Neural progenitor cell (in vitro differentiated cells): ENCODE measurements at regions not wholly inside any gene's neighbourhood (a gene's known extent, or its start where the extent isn't known, plus 50 kb on each side); places are given as distances from the start of the nearest gene placed in this dataset.

ENCODE experiments used
- DNase-seq: peaks from one replicate; pipeline ENCODE4 v3.0.0-alpha.2; 2016; ENCODE audit warnings: low spot score
- H2AFZ ChIP-seq: fragments of 200-600 bp; sonication (generic); replicated peaks from 2 replicates; pipeline ENCODE4 v1.6.1; 2016; ENCODE audit warnings: antibody characterized with exemption
- H3F3A ChIP-seq: fragments of 200-600 bp; sonication (generic); 2 replicates; pipeline ENCODE4 v1.6.1; 2016; ENCODE audit warnings: antibody characterized with exemption, low read depth
- H3K27ac ChIP-seq: fragments of 200-600 bp; sonication (generic); 2 replicates; pipeline ENCODE4 v1.5.1; 2016; ENCODE audit warnings: mild to moderate bottlenecking
- H3K27me3 ChIP-seq: fragments of 200-600 bp; sonication (generic); 2 replicates; pipeline ENCODE4 v1.6.1; 2016; ENCODE audit warnings: mild to moderate bottlenecking, moderate library complexity
- H3K36me3 ChIP-seq: fragments of 200-600 bp; sonication (generic); 2 replicates; pipeline ENCODE4 v1.5.1; 2016
- H3K4me1 ChIP-seq: fragments of 200-600 bp; sonication (generic); 2 replicates; pipeline ENCODE4 v1.6.1; 2016; ENCODE audit warnings: mixed run types
- H3K4me2 ChIP-seq: fragments of 200-600 bp; sonication (generic); 2 replicates; pipeline ENCODE4 v1.6.1; 2016
- H3K4me3 ChIP-seq: fragments of 200-600 bp; sonication (generic); 2 replicates; pipeline ENCODE4 v1.5.1; 2016
- H3K79me2 ChIP-seq: fragments of 200-600 bp; sonication (generic); 2 replicates; pipeline ENCODE4 v1.6.1; 2016; ENCODE audit warnings: low read depth
- H3K9ac ChIP-seq: fragments of 200-600 bp; sonication (generic); 2 replicates; pipeline ENCODE4 v1.6.1; 2016
- H3K9me3 ChIP-seq: fragments of 200-600 bp; sonication (generic); 2 replicates; pipeline ENCODE4 v1.5.1; 2016; ENCODE audit warnings: low read depth
- H4K20me1 ChIP-seq: fragments of 200-600 bp; sonication (generic); 2 replicates; pipeline ENCODE4 v1.6.1; 2016; ENCODE audit warnings: low read depth
- H3K27ac Mint-ChIP-seq: 3 replicates; pipeline ENCODE4 v1.8.0; 2021; ENCODE audit warnings: mixed read lengths
- H3K27me3 Mint-ChIP-seq: 2 replicates; pipeline ENCODE4 v1.8.0; 2022; ENCODE audit warnings: low read depth, mild to moderate bottlenecking, inconsistent platforms, moderate library complexity, mixed read lengths; ENCODE audit not compliant: insufficient read depth
- H3K36me3 Mint-ChIP-seq: 3 replicates; pipeline ENCODE4 v1.8.0; 2021; ENCODE audit warnings: mixed read lengths
- H3K4me1 Mint-ChIP-seq: 3 replicates; pipeline ENCODE4 v1.8.0; 2021; ENCODE audit warnings: mixed read lengths
- H3K4me3 Mint-ChIP-seq: 3 replicates; pipeline ENCODE4 v1.8.0; 2021; ENCODE audit warnings: mild to moderate bottlenecking, moderate library complexity, mixed read lengths
- H3K9me3 Mint-ChIP-seq: 3 replicates; pipeline ENCODE4 v1.8.0; 2020; ENCODE audit warnings: mixed read lengths
- EZH2 ChIP-seq: fragments of 200-600 bp; sonication (generic); IDR thresholded peaks from 2 replicates; pipeline ENCODE4 v1.6.1; 2017; ENCODE audit warnings: antibody characterized with exemption, mild to moderate bottlenecking, moderate library complexity
- EZH2phosphoT487 ChIP-seq: fragments of 200-600 bp; sonication (generic); IDR thresholded peaks from 2 replicates; pipeline ENCODE4 v1.6.1; 2017; ENCODE audit warnings: antibody characterized with exemption
- TF ChIP-seq, protein P1 (sequence below): fragments of 200-600 bp; sonication (generic); IDR thresholded peaks from 2 replicates; pipeline ENCODE4 v1.5.1; 2017; ENCODE audit warnings: antibody characterized with exemption, mild to moderate bottlenecking

GRCh38 chr6:91704531-91704930 is 1117.7 kb upstream of the MAP3K7 start:
- Histone ChIP-seq H3K36me3 (no peaks in the 10 kb centered on the region), H3K79me2 (no peaks in the 10 kb centered on the region), H3K27me3 (no peaks in the 10 kb centered on the region), H3K9ac (no peak overlapping the region), H3K4me2 (no peak overlapping the region), H3K9me3 (no peaks in the 10 kb centered on the region), H3K4me3 (no peak overlapping the region), H3F3A (no peaks in the 10 kb centered on the region), H4K20me1 (no peaks in the 10 kb centered on the region), H3K4me1 (no peaks in the 10 kb centered on the region), H3K27ac (no peak overlapping the region), H2AFZ (no peak overlapping the region)
- Mint-ChIP-seq H3K36me3 (no peaks in the 10 kb centered on the region), H3K4me1 (no peaks in the 10 kb centered on the region), H3K27me3 (peaks cover 4% of the 10 kb centered on the region), H3K27ac (no peak overlapping the region), H3K4me3 (no peak overlapping the region), H3K9me3 (no peaks in the 10 kb centered on the region)
- no peak for TF ChIP-seq EZH2phosphoT487
- no peak for TF ChIP-seq EZH2
- TF ChIP-seq, protein P1, sequence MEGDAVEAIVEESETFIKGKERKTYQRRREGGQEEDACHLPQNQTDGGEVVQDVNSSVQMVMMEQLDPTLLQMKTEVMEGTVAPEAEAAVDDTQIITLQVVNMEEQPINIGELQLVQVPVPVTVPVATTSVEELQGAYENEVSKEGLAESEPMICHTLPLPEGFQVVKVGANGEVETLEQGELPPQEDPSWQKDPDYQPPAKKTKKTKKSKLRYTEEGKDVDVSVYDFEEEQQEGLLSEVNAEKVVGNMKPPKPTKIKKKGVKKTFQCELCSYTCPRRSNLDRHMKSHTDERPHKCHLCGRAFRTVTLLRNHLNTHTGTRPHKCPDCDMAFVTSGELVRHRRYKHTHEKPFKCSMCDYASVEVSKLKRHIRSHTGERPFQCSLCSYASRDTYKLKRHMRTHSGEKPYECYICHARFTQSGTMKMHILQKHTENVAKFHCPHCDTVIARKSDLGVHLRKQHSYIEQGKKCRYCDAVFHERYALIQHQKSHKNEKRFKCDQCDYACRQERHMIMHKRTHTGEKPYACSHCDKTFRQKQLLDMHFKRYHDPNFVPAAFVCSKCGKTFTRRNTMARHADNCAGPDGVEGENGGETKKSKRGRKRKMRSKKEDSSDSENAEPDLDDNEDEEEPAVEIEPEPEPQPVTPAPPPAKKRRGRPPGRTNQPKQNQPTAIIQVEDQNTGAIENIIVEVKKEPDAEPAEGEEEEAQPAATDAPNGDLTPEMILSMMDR: no peak
- no peak for DNase-seq

DNA sequence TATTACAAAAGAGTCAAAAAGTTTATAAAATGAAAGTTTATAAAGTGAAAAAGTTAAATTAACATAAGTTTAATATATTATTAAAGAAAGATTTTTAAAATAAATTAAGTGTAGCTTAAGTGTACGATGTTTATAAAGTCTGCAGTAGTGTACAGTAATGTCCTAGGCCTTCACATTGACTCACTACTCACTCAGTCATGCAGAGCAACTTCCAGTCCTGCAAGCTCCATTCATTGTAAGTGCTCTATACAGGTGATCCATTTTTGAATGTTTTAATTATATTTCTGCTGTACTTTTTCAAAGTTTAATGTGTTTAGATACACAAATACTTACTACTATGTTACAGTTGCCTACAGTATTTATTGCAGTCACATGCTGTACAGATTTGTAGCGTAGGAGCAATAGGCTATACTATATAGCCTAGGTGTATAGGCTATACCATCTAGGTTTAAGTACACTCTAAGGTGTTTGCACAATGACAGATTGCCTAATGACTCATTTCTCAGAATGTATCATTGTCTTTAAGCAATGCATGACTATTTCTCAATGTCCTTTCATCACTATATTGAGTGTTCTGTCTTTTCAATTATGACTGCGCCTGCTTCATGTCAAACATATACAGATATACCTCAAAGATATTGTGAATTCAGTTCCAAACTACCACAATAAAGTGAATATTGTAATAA is 1110.3 kb upstream of the MAP3K7 start:
- H4K20me1 ChIP-seq: no peaks in the 10 kb centered on the region
- H3F3A ChIP-seq: no peaks in the 10 kb centered on the region
- no peak overlapping the region for H3K4me3 Mint-ChIP-seq
- H3K9me3 ChIP-seq: no peaks in the 10 kb centered on the region
- DNase-seq: no peak
- H3K36me3 Mint-ChIP-seq: no peaks in the 10 kb centered on the region
- no peaks in the 10 kb centered on the region for H3K27me3 ChIP-seq
- H3K27me3 Mint-ChIP-seq: peaks cover 2% of the 10 kb centered on the region
- no peaks in the 10 kb centered on the region for H3K79me2 ChIP-seq
- TF ChIP-seq EZH2 (no peak), EZH2phosphoT487 (no peak)
- TF ChIP-seq, protein P1: no peak
- H3K27ac ChIP-seq: no peak overlapping the region
- no peak overlapping the region for H2AFZ ChIP-seq
- H3K4me1 ChIP-seq: no peaks in the 10 kb centered on the region
- H3K9ac ChIP-seq: no peak overlapping the region
- no peak overlapping the region for H3K27ac Mint-ChIP-seq
- H3K4me2 ChIP-seq: no peak overlapping the region
- no peaks in the 10 kb centered on the region for H3K36me3 ChIP-seq
- no peaks in the 10 kb centered on the region for H3K4me1 Mint-ChIP-seq
- H3K4me3 ChIP-seq: no peak overlapping the region
- H3K9me3 Mint-ChIP-seq: no peaks in the 10 kb centered on the region

DNA sequence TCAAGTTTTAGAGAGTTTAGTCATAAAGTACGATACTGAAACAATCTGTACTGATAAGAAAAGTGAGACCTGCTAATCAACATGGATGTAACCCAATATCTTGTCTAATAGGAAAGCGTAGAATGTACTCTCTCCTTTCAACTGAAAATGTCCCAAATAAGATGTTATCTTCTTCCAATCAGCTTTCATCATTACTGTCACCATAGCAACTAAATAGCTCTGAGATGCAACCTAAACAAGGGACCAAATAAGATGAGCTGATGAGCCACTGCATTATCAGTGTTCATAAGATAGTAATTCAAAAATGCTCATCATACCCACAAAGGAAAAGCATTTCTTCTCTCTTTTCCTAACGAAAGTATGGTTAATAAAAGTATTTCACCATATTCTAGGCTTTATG is 1108.3 kb upstream of the MAP3K7 start:
- no peaks in the 10 kb centered on the region for H3K27me3 Mint-ChIP-seq
- H3K9ac ChIP-seq: no peak overlapping the region
- no peaks in the 10 kb centered on the region for H3K9me3 ChIP-seq
- H3K4me1 ChIP-seq: no peaks in the 10 kb centered on the region
- no peak overlapping the region for H3K27ac Mint-ChIP-seq
- H3K4me2 ChIP-seq: no peak overlapping the region
- H3K27me3 ChIP-seq: no peaks in the 10 kb centered on the region
- no peaks in the 10 kb centered on the region for H3K79me2 ChIP-seq
- no peak for DNase-seq
- H3K36me3 Mint-ChIP-seq: no peaks in the 10 kb centered on the region
- H3K27ac ChIP-seq: no peak overlapping the region
- H3K36me3 ChIP-seq: no peaks in the 10 kb centered on the region
- TF ChIP-seq, protein P1: no peak
- TF ChIP-seq EZH2 (no peak), EZH2phosphoT487 (no peak)
- no peak overlapping the region for H2AFZ ChIP-seq
- H3K4me1 Mint-ChIP-seq: no peaks in the 10 kb centered on the region
- no peak overlapping the region for H3K4me3 Mint-ChIP-seq
- no peak overlapping the region for H3K4me3 ChIP-seq
- H3K9me3 Mint-ChIP-seq: no peaks in the 10 kb centered on the region
- H3F3A ChIP-seq: no peaks in the 10 kb centered on the region
- H4K20me1 ChIP-seq: no peaks in the 10 kb centered on the region
